SH-SY5Y (cell line): ENCODE measurements at regions not wholly inside any gene's neighbourhood (a gene's known extent, or its start where the extent isn't known, plus 50 kb on each side); places are given as distances from the start of the nearest gene placed in this dataset.

ENCODE experiments used
- GATA2 ChIP-seq: IDR thresholded peaks from 2 replicates; pipeline ENCODE4 v1.6.1; 2011; ENCODE audit warnings: mild to moderate bottlenecking, low read depth, low read length
- GATA3 ChIP-seq: IDR thresholded peaks from 2 replicates; pipeline ENCODE4 v1.6.1; 2011; ENCODE audit warnings: low read depth, mild to moderate bottlenecking, low read length, moderate library complexity

DNA sequence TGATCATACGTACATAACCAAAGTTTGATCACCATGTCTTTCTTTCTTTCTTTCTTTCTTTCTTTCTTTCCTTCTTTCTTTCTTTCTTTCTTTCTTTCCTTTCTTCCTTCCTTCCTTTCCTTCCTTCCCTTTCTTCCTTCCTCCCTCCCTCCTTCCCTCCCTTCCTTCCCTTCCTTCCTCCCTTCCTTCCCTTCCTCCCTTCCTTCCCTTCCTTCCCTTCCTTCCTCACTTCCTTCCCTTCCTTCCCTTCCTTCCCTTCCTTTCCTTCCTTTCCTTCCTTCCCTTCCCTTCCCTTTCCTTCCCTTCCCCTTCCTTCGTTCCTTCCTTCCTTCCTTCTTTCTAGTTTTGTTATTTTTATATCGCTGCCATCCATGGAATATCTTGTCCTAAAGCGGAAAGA is 406.7 kb upstream of the DDX18 start:
- TF ChIP-seq GATA2 = no peak
- no peak for TF ChIP-seq GATA3
